Skeletal muscle satellite cell (primary cell): ENCODE measurements at regions not wholly inside any gene's neighbourhood (a gene's known extent, or its start where the extent isn't known, plus 50 kb on each side); places are given as distances from the start of the nearest gene placed in this dataset.

Experiments
- H3K27me3 ChIP-seq: 2 replicates; pipeline ENCODE4 v1.7.0; 2013; ENCODE audit warnings: low read length; ENCODE audit not compliant: control insufficient read depth, insufficient read depth
- H3K36me3 ChIP-seq: 2 replicates; pipeline ENCODE4 v1.7.0; 2013; ENCODE audit warnings: mild to moderate bottlenecking, control low read depth, low read length; ENCODE audit not compliant: insufficient read depth
- H3K4me1 ChIP-seq: 2 replicates; pipeline ENCODE4 v1.7.0; 2013; ENCODE audit warnings: low read length; ENCODE audit not compliant: control insufficient read depth, insufficient read depth
- H3K4me2 ChIP-seq: 2 replicates; pipeline ENCODE4 v1.7.0; 2013; ENCODE audit warnings: mild to moderate bottlenecking, low read length
- H3K4me3 ChIP-seq: 2 replicates; pipeline ENCODE4 v1.7.0; 2013; ENCODE audit warnings: low read length
- H3K9ac ChIP-seq: 2 replicates; pipeline ENCODE4 v1.7.0; 2013; ENCODE audit warnings: mild to moderate bottlenecking, low read depth, low read length, moderate library complexity
- H3K9me3 ChIP-seq: replicated peaks from 2 replicates; pipeline ENCODE4 v1.7.0; 2013; ENCODE audit warnings: mild to moderate bottlenecking, control low read depth, low read length

DNA sequence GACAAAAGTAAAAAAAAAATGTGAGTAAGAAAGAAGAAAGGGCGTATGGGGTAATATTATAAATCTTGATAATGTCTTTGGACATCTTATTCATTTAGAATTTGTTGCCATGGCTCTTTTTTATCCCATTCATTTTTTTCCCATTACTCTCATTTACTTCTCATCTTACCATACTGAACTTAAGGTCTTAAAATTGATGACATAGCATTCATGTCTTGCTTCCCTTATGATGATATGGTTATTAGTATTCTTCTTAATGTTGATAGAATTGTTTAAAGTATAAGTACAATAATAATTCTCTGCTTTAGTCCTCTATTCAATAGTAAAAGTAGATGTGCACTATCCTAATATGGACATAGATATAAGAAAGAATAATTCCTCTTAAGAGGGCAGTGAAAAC lies 204.1 kb upstream of the KLF12 start:
- Histone ChIP-seq H3K9ac (no peak overlapping the region), H3K4me3 (no peak overlapping the region), H3K27me3 (no peaks in the 10 kb centered on the region), H3K9me3 (no peaks in the 10 kb centered on the region), H3K4me1 (no peaks in the 10 kb centered on the region), H3K4me2 (no peak overlapping the region), H3K36me3 (no peaks in the 10 kb centered on the region)

DNA sequence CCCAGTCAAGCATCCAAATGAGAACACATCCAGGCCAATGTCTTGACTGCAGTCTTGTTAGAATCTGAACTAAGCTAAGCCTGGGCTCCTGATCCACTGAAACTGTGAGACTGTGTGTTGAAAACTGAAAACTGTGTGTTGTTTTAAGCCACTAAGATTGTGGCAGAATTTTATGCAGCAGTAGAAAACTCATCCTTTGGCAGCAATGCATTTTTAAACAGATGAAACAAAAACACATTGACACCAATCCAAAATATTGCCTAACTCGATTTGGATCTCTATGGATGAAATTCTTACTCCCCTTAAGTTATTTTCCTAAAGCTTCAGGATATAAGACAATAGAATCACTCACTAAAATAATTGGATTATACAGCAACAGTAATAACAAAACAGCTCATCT lies 202.3 kb upstream of the KLF12 start:
- Histone ChIP-seq H3K36me3 (no peaks in the 10 kb centered on the region), H3K9me3 (no peaks in the 10 kb centered on the region), H3K27me3 (no peaks in the 10 kb centered on the region), H3K4me3 (no peak overlapping the region), H3K4me1 (no peaks in the 10 kb centered on the region), H3K9ac (no peak overlapping the region), H3K4me2 (no peak overlapping the region)

DNA sequence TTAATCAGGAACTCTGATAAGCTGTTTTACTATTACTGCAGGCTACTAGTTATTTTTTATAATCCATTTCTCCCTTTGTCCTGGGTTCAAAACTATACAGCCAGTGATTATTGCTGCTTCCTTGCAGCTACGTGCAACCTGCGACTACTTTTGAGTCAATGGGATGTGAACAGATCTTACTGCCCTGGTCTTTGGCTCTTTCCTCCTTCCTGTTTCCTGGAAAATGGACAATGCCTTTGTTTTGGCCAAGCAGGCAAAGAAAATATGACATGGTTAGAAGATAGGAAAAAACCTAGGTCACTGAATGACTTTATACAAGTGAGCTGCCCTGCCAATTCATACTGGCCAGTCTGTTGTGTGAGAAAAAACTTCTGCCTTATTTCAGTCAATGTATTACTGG lies 201.2 kb upstream of the KLF12 start:
- H3K9ac ChIP-seq = no peak overlapping the region
- no peak overlapping the region for H3K4me2 ChIP-seq
- H3K4me1 ChIP-seq = no peaks in the 10 kb centered on the region
- H3K9me3 ChIP-seq = no peaks in the 10 kb centered on the region
- no peaks in the 10 kb centered on the region for H3K27me3 ChIP-seq
- no peaks in the 10 kb centered on the region for H3K36me3 ChIP-seq
- no peak overlapping the region for H3K4me3 ChIP-seq

DNA sequence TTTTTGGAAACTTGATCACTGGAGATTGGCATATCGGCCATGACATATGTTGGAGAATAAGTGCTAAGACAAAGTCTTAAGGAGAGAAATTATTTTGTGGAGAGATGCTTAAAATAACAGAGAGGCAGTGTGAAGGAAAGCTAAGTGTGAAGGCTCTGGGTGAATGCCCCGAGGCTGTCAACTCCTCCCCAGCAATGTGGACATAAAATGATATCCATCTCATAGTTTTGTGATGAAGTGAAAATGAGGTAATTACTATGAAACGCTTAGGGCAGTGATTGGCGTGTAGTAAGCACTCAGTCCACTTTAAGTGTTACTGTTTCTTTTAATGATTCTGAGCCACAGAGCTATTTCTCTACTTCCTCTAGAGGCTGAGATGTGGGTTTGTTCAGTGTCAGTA lies 195.8 kb upstream of the KLF12 start:
- Histone ChIP-seq H3K36me3 (no peaks in the 10 kb centered on the region), H3K27me3 (no peaks in the 10 kb centered on the region), H3K4me1 (peaks cover 7% of the 10 kb centered on the region), H3K4me3 (no peak overlapping the region), H3K4me2 (no peak overlapping the region), H3K9ac (no peak overlapping the region), H3K9me3 (no peaks in the 10 kb centered on the region)

DNA sequence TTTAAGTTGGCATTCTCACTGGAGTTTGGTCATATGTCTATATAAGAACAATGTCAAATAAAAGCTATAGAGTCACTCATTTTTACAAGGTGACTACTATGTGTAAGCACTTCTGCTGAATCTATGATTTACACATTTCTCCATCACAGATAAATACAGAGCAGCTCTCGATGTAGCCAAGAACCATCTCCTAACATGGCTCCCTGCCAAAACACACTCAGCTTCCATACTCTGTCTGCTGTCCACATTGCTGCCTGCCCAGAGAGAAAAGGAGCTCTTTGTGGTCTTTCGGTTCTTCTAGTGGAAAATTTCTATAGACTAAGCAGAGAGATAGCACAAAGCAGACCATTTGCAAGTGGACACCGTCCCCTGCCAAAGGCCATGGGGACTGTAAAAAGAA lies 190.9 kb upstream of the KLF12 start:
- Histone ChIP-seq H3K9ac (no peak overlapping the region), H3K4me2 (peak overlapping the region; percentile 67), H3K4me1 (peaks cover 10% of the 10 kb centered on the region)

DNA sequence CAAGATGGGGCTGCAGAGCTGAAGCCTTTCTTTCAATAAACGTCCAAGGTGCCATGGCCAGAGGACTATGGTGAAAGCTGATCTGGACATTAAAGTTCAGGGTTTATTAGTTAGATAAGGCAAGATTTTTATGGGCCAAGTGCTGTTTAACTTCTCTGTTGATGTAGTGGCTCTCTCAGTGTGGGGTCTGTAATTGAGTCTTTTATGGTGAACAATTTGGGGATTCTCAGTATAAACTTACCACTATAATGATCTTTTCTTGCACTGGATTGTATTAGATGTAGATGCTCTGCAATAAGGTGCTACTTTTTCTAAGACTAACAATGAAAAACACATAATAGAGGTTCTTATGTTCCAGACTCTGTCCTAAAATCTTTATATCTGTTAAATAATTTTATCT lies 190.1 kb upstream of the KLF12 start:
- no peak overlapping the region for H3K4me3 ChIP-seq
- H3K36me3 ChIP-seq = no peaks in the 10 kb centered on the region
- peaks cover 10% of the 10 kb centered on the region for H3K4me1 ChIP-seq

More for the DNA sequence above, 190.9 kb upstream of the KLF12 start:
- H3K27me3 ChIP-seq = no peaks in the 10 kb centered on the region
- no peaks in the 10 kb centered on the region for H3K9me3 ChIP-seq
- H3K36me3 ChIP-seq = no peaks in the 10 kb centered on the region
- peak overlapping the region; percentile 43 for H3K4me3 ChIP-seq

DNA sequence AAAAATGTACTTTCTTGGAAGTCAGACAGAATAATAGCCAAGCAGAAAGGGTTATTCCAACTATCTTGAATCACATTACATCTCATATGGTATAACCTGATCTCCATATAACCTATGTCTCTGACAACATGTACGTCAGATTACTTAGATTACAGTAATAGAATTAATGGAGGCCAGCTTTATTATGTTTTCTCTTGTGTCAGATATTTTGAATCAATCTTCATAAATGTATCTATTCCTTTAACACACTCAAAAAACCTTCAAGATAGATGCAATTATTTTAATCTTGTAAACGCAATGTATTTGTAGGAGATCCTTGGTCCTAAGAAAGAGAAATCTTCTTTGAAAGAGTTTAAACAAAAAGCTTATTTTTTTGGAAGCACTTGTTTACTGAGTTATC lies 188.4 kb upstream of the KLF12 start:
- Histone ChIP-seq H3K4me3 (no peak overlapping the region), H3K27me3 (no peaks in the 10 kb centered on the region), H3K9me3 (no peaks in the 10 kb centered on the region)

More for the DNA sequence above, 190.1 kb upstream of the KLF12 start:
- no peaks in the 10 kb centered on the region for H3K27me3 ChIP-seq
- H3K9me3 ChIP-seq = no peaks in the 10 kb centered on the region
- no peak overlapping the region for H3K9ac ChIP-seq
- H3K4me2 ChIP-seq = no peak overlapping the region

DNA sequence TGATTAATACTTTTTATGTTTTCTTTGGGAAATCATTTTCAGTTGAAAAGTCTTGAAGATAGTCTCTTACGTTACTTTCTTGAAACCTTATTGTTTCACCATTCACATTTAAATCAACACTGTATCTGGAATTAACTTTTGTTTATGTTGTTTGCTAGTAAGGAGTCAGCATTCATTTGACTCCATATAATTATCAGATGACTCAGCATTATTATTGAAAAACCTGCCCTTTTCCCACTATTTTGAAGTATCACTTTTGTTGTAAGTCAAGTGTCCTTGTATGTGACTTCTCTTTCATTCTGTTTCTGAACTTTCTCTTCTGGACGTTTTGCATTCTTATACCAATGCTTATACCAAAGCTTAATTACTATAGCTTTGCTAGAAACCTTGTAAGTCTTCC lies 186.1 kb upstream of the KLF12 start:
- Histone ChIP-seq H3K4me2 (no peak overlapping the region), H3K9ac (no peak overlapping the region), H3K36me3 (no peaks in the 10 kb centered on the region), H3K9me3 (no peaks in the 10 kb centered on the region), H3K4me3 (no peak overlapping the region), H3K4me1 (peaks cover 6% of the 10 kb centered on the region), H3K27me3 (no peaks in the 10 kb centered on the region)

More for the DNA sequence above, 188.4 kb upstream of the KLF12 start:
- Histone ChIP-seq H3K4me2 (no peak overlapping the region), H3K9ac (no peak overlapping the region), H3K36me3 (no peaks in the 10 kb centered on the region), H3K4me1 (peaks cover 10% of the 10 kb centered on the region)

DNA sequence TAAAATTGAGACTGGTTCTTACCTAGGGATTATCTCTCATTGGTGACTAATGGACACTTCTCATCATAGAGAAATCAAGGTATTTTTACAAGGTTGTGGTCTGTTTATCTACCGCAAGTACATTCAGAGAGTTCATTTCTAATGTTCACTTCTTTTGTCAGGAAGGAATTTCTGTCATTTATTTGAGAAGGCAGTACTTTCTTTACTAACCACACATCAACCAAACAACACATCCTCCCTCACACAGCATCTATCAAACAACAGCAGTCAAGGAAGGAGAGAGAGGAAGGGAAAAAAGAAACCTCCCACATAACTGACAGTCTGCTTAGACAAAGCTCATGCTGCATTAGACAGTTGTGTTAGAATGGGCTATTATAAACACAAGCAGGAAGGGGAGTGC lies 182.3 kb upstream of the KLF12 start:
- Histone ChIP-seq H3K9me3 (no peaks in the 10 kb centered on the region), H3K36me3 (no peaks in the 10 kb centered on the region), H3K4me3 (no peak overlapping the region), H3K4me1 (no peaks in the 10 kb centered on the region), H3K4me2 (no peak overlapping the region), H3K9ac (no peak overlapping the region), H3K27me3 (no peaks in the 10 kb centered on the region)

DNA sequence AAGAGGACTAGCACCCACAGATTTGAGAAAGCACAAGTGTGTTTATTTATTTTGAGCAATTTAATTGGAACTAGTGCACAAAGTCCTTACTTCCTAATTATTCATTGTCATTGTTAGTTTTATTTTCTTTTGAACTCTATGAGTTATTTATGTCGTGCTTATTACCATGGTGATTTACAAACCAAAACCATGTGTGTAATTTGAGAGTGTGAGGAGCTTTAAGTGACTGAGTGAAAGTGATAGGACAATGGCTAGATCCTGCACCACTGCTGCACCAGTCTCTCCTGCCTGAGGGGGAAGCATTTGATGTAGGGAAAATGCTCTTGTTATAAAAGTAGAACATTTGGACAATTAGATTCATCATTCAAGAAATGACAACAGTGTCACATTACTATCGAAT lies 172.3 kb upstream of the KLF12 start:
- peaks cover under 1% of the 10 kb centered on the region for H3K4me1 ChIP-seq
- H3K4me2 ChIP-seq = no peak overlapping the region
- no peaks in the 10 kb centered on the region for H3K36me3 ChIP-seq
- H3K9ac ChIP-seq = no peak overlapping the region
- H3K4me3 ChIP-seq = no peak overlapping the region
- H3K9me3 ChIP-seq = no peaks in the 10 kb centered on the region
- H3K27me3 ChIP-seq = no peaks in the 10 kb centered on the region

DNA sequence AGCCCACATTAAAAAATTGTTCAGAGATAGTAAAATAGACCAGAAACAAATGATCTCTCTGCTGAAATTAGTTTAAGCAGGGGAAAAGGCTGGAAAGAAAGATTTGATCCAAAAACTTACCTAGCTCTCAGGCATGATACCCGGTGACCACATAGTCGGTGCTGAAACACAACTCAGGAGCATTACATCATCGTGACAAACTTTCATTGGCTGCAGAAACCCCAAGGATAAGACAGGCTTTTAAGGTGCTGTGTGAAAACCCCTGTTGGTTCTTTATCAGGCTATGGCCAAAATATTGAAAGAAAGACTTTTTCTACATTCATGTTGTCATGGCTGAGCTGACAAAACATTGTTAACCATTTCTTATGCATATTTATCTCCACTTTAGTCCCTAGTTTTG lies 171.7 kb upstream of the KLF12 start:
- Histone ChIP-seq H3K4me3 (no peak overlapping the region), H3K27me3 (no peaks in the 10 kb centered on the region), H3K4me2 (no peak overlapping the region), H3K9me3 (no peaks in the 10 kb centered on the region), H3K4me1 (peaks cover 6% of the 10 kb centered on the region), H3K36me3 (no peaks in the 10 kb centered on the region), H3K9ac (no peak overlapping the region)

DNA sequence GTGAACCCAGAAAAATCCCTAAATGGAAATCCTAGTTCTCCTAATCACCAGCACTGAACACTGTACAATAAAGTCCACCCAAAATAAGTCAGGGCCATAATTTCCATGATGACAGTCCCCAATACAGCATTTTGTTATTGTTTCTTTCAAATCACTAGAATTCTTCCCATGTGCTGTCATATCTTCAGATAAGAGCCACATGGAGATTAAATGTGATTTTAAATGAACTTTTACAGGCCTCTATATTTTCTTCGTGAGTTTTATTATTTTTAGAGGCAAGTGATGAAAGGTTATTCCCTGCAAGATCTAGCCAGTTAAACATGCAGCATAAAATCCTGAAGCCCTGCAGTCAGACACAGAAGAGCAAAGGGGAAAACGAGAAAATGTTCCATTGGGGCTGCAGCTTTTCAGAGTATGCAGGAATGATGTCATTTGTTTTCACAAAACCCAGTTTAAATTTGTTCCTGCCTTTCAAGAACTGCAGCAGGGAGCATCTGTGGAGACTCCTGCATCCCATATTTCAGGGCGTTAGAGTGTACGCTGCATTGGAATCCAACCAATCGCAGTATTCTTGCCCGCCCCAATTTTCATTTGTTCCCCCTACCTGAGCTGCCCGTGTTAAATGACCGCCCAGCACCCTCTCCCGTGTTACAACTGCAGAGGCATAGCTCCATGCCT lies 167.2 kb upstream of the KLF12 start:
- H3K27me3 ChIP-seq = no peaks in the 10 kb centered on the region

More for the DNA sequence above, 167.2 kb upstream of the KLF12 start:
- H3K4me3 ChIP-seq = no peak overlapping the region
- no peaks in the 10 kb centered on the region for H3K9me3 ChIP-seq
- H3K9ac ChIP-seq = no peak overlapping the region
- peaks cover 6% of the 10 kb centered on the region for H3K4me1 ChIP-seq
- no peaks in the 10 kb centered on the region for H3K36me3 ChIP-seq
- H3K4me2 ChIP-seq = no peak overlapping the region
